ENCODE measurements at regions not wholly inside any gene's neighbourhood (a gene's known extent, or its start where the extent isn't known, plus 50 kb on each side); places are given as distances from the start of the nearest gene placed in this dataset.

DNA sequence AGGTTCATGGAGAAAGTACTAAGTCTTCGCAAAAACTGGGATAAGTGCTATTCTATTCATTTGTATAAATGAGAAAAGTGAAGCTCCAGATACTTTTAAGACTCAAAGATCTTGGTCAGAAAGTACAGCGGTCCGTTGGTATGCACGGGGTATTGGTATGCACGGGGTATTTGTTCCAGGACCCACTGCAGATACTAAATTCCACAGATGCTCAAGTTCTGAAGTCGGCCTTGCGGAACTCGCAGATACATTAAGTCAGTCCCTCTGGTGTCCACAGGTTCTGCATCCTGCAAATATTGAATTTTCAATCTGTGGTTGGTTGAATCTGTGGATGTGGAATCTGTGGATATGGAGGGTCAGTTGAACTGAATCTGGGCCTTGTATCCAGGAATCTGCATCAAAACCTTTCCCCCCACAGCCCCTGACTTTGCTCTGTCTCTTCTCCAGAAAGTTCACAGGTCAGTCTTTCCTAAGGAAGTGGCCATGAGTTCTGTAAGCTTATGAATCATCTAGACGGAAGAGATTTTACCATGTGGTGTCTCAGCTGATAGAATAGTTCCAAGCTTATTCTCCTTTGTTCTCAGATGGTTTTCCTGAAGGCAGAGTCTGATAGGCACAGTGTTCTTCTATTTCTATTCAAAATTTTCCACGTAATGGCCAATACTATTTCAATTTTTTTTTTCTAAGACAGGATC, 274.7 kb downstream of the NEDD1 start:
- no peak for DNase-seq (ENCODE audit: low spot score)

DNA sequence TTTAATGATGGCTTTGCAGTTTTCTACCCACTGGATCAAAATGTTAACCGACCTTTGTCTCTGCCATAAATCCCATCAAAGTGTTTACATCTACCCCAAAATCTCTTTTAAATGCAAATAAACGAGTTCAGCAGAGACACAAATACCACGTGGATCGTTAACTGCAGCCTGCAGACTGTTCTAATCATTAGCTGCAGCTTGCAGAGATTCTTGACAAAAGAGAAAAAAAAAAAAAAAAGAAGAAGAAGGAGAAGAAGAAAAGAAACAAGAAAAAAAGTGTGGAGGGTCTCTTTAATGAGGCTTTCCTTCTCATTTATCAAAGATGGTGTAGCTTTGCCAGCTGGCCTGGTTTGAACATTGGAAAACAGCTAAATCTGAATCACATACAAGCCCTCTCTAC, 275.7 kb downstream of the NEDD1 start:
- no peak for DNase-seq (ENCODE audit: low spot score)

DNA sequence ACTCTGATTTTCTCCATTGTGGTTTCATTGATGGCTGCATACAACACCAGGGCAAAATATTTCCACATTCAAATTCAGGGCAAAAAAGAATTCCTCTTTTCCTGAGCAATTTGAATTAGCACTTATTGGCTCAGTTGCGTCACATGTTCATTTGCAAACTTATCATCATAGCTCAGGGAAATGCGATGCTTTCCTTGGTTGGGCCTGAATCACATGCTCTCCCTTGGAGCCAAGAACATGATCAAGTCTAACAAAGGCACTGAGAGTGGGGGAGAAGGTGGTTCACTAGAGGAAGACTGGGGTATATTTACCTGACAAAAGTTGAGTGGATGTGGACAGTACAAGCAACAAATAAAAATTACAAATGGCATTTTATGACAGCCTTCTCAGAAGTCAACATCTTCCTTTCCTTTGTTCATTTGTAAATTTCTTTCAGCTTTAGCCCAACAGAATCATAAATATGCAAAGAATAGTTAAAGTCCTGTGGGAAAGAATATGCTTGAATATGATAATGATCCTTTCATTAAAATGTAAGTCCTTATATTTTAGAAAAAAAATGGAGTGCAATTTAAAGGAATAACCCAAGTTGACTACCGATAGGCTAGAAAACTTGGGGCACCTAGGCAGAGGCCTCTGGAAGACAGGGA, 277.2 kb downstream of the NEDD1 start:
- DNase-seq (ENCODE audit: low spot score): no peak

DNA sequence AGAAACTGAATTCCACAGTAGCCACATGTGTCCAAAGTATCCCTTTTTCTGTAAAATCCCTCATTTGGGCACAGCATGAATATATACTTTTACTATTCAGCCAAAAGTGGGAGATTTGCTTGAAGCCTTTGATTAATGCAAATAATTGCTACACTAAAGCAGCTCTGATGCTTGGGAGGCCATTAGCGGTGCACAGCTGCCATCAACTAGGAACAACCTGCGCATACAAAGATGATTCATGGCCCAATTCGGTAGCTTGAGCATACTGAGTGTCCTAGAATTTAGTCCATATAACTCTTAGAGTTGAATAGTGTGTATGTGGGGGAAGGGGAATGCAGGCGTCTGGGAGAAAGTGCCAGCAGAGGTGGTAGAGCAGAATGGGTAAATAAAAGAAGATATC, 277.0 kb upstream of the RMST start:
- DNase-seq (ENCODE audit: low spot score): no peak

DNA sequence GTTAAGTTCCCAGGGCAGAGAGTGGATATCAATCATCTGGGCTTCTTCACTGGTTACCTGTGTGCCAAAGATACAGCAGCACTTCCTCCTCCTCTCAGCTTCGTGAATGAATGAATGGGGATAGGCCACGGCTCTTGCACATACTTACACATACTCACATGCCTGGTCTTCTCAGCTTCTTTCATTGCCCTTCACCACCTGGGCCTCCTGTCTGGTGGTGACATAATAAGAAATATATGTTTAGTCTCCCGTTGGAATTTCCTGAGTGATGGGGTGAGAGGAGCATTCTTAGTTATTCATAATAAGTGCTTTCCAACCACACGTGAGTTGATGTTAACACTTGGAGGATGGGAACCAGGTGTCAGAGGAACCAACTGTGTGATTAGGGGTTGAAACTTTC, 268.1 kb upstream of the RMST start:
- DNase-seq (ENCODE audit: low spot score): no peak

DNA sequence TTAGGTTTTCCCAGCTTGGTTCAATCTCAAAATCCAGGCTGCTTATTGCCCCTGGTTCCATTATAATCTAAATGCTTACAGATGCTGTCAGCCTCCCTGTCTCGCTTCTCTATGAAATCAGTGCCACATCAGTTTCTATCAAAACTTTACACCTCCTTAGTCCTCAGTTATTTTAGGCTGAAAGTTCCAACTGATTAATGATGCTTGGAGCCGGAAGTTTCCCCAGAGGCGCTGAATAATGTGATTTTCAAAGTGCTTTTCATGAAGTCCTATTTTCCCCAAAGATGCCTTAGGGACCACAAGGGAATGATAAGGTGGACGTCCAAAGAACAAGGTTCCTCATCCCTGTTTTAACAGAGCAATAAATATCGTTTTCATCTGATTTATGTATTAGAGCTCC, 262.4 kb upstream of the RMST start:
- DNase-seq (ENCODE audit: low spot score): no peak

DNA sequence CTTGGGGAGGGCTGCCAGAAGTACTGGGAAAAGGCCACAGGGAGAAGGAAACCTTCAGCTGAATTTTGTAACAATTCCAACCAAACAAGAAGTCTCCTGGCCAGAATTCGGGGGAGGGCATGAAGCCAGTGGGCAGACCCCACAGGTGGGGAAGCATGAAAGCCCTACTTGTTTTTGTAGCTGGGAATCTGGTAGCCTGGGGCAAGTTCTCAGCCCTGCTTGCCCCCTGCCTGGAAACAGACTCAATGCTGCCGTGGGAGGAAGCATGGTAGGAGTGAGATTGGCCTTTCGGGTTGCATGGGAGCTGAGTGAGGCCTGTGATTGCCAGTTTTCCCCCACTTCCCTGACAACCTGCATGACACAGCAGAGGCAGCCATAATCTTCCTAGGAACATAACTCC, 259.2 kb upstream of the RMST start:
- DNase-seq (ENCODE audit: low spot score): no peak

DNA sequence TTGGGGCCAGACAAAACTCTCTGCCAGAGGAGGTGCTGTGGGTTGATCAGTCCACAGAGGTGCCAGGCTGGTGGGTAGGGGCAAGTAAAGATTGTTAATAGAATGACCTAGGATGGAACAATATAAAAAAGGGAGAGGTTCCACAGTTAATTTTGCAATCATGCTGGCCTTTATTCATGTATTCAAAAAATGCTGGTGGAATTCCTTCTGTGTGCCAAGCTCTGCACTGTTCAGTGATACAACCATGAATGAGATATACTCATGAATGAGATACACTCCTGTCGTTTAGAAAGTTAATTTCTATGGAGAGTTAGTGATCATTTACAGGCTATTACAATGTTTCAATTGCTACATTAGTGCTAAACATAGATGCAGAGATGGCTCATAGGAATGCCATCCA, 252.6 kb upstream of the RMST start:
- no peak for DNase-seq (ENCODE audit: low spot score)

DNA sequence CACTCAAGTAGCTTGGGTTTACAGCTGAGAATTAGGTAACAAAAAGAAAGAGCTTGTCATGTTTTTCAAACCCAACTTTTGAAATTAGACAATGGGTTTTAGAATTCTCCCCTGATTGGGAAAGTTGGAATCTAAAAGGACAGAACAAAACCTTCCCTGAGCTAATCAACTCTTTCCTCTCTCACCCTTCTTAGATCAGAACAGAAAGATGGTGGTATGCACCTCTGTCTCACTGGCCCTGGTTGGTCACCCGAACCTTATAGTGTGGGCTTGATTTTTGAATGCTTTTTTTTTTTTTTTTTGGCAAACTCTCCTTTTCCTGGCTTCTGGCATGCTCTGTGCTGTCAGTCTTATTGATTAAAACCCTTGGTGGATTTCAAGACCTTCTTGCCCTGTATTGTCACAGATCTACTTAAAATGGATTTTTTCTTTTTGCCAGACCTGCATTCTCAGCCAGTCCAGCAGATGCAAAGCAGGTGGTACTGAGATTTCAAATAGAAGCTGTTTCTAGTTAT, 251.1 kb upstream of the RMST start:
- no peak for DNase-seq (ENCODE audit: low spot score)

DNA sequence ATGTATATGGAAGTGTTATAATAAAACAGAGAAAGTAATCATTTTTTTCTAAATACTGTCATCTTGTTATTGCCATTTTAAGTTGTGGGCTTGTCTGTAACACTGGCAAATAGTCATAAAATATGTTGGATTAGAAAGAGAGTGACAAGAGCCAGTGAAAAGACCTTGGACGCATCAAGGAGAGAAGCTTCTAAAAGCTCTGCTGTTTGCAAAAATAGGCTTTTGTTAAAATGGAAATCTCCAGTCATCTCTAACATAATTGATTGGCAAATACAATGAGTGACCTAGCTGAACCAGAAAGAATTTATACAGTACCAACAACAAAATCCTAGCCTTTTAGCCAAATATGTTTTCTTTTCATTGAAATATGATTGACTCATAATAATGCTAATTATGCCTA, 245.8 kb upstream of the RMST start:
- DNase-seq (ENCODE audit: low spot score): no peak

DNA sequence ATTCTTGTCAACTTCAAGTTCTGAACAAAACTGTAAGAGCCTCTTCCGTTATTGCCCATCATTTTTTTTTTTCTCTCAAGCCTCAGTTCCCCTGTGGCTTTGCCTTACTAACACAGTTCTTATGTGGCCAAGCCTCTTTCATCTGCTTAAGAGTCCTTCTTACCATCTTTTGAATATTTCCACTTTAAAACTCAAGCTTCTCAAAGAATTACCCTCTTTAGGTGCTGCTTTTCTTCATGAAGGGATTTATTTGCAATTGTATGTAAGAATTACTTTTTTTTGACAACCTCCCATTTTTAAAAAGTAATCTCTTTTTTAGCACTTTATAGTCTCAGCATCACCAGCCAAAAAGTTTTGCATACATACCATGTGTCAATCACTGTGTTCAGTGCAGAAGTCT, 240.2 kb upstream of the RMST start:
- DNase-seq (ENCODE audit: low spot score): no peak

DNA sequence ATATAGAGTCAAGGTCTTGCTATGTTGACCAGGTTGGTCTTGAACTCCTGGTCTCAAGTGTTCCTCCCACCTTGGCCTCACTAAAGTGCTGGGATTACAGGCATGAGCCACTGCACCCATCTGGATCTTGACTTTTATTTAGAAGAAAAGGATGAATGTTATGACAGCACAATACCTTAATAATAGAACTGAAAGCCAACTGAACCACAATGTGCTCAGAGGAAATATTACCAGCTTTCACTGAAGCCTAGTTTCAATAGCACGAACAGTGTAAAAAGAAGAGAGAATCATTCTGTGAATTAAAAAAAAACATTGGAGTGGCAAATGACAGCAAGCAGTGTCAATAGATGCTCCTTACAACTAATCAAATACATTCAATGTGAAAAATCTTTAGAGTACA, 239.2 kb upstream of the RMST start:
- no peak for DNase-seq (ENCODE audit: low spot score)

DNA sequence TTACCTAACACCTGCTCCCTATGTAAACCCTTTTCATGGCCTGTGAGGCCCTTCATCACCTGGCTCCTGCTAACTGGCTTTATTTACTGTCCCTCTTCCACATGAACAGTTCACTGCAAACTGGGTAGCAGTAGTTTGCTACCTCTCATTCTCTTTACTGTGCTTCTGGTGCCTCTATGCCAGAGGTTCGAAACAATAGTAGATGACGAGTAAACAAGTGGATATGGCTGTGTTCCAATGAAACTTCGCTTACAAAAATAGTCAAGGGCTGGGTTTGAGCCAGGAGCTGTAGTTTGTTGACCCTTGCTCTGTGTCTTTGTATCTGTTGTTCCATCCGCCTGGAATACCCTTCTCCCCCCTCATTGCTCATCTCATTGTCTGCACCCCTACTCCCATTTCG, 233.6 kb upstream of the RMST start:
- DNase-seq (ENCODE audit: low spot score): no peak

DNA sequence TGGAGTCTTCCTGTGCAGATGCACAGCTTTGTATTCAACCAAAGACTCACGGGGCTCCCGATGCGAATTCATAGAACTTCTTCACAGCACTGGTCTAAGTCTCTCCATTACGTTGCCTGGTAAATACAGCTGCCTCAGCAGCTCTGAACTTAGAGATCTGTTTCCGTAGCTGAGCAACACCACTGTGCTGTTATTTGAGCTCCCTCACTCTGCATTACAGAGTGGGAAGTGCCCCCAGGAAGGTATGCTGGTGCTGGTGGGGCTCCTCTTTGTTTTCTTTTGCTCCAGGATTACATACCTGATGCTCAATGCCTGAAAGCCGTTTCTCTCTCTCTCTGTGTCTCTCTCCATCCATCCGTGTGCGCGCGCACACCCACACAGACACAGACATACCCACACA, 227.5 kb upstream of the RMST start:
- DNase-seq (ENCODE audit: low spot score): no peak

DNA sequence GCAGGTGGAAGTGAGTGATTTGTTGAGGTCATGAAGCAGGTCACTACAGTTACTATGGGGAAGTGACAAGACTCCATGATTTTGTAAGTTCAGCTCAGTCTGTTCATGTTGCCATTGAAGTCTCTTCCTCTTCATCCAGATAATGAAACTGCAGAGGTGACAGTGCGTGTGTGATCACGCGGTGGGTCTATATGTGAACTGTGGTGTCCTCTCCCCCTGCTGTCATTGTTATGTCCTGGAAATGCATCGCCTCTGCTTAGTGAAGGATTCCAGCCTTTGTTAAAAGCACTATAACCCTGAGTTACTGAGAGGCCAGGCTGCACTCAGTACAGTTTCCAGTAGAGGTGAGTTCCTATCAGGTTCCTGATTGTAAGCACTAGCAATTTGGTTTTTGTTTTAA, 216.2 kb upstream of the RMST start:
- DNase-seq (ENCODE audit: low spot score): no peak

DNA sequence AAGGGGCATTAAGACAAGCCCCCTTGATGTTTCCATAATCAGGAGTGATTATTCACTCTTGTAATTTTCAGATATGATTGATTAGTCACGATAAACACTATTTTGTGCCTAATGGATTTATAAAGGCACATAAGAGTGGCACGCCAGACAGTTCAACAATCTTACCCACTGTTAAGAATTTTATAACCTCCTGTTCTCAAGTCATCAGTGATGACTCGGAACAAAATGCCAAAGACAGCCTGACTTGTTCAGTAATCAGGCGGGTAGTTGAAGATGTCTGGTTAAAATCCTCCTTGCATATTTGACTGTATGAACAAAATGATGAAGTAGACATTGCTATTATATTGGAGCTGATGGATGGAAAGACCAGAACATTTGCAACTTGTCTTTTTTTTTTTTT, 212.1 kb upstream of the RMST start:
- DNase-seq (ENCODE audit: low spot score): no peak

DNA sequence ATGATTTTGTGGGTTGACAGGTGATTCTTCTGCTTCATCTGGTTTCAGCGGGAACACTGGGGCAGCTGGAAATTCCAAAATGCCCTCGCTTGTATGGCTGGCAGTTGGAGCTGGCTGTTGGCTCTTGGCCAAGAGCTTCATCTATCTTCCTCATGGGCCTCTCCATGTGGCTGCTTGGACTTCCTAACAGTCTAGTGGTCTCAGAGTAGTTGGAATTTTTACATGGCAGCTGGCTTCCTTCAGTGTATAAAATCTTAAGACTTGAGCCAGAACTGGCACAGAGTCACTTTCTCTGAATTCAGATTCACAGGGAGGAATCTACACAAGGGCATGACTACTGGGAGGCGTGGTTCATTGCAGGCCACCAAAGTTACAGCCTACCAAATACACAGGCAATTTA, 204.9 kb upstream of the RMST start:
- DNase-seq (ENCODE audit: low spot score): no peak

DNA sequence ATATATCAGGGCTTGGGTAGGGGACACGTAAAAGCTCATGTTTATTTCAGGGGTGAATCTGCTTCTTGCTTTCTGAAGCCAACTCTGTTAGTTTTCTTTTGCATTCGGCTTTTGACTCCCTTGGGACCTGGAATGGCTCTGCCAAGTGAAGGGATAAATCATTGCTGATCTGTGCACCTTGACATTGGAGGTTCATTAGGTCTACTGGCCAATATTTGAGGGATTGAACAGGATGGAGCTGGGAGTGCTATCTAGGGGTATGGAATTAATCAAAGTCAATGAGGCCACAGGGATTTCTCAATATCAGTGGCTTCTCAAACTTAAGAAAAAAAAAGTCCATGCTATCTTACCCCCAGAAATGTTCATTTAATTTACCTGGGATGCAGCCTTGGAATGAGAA, 203.5 kb upstream of the RMST start:
- DNase-seq (ENCODE audit: low spot score): no peak

DNA sequence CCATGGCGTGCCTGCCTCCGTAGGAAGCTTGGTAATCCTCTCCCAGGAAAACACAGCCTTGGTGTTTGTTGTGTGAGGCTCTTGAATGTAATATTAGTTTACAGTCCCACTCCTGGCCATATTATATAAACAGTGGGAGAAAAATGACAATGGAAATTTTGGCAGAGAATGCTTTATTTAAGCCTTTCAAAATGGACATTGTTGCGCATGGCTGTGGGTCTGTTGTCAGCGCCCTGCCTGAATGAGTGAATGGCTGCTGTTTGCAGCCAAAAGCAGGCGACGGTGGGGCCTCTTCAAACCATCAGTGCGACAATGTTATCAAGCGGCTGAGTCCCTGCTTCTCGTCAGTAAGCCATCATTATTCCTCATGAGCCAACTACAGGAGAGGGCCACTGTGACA, 201.8 kb upstream of the RMST start:
- DNase-seq (ENCODE audit: low spot score): no peak

DNA sequence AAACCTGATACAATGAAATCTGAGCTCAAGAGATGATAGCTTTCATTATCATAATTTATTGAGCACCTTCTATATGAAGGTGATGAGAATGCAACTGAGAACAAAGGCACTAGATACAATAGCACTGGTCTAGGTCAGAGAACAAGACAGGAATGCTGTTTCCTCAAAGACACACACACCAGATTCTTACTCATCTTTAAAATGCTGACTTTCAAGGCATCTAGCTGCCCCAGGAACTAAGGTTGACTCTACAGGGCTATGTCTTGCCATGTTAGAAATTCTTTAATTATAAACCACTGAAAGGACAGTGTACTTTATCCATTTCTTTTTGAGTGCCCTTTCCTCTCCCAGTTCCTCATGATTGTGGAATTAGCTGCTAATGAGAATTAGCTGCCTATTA, 195.4 kb upstream of the RMST start:
- DNase-seq (ENCODE audit: low spot score): no peak

DNA sequence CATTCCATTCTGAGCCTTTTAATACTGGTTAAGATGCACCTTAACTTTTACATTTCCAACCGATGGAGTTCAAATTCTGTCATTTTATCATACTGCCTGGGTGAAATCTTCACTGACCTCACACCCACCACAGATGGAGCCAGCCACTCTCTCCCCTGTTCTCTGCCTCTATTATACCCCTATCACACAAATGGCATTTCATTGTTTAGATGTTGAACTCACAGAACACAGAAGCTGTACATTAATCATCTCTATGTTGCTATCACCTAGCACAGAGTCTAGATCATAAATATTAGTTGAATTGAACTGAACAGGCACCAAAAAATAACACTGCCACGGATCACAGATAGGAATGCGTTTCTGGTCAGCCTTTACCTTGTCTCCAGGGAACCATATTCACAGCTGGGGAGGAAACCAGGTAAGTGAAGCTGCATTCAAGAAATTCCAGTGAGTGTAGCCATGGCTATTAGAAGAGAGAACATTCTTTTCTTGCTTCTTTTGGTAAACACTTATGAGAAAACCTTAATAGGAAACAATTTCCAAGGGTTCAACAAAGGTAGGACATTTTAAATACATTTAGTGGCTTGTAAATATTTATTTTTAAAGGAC, 194.9 kb upstream of the RMST start:
- DNase-seq (ENCODE audit: low spot score): no peak

DNA sequence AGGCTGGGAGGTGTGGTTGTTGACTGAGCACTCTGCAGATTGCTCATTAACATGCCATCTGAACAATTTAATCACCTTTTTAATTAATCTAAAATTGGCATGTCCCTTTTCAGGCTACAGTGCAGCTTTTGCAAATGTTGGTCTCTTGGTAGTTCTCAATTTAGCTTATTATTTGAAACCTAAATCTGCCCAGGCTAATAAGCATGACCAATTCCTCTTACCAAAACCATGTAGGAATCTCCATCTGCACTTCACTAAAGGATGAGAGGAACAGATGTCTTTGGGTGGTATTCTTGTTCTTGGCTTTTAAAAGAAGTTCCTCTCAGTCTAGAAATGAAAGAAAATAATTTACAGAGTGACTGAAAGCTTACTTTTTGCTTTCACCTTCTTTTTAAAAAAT, 190.1 kb upstream of the RMST start:
- no peak for DNase-seq (ENCODE audit: low spot score)

DNA sequence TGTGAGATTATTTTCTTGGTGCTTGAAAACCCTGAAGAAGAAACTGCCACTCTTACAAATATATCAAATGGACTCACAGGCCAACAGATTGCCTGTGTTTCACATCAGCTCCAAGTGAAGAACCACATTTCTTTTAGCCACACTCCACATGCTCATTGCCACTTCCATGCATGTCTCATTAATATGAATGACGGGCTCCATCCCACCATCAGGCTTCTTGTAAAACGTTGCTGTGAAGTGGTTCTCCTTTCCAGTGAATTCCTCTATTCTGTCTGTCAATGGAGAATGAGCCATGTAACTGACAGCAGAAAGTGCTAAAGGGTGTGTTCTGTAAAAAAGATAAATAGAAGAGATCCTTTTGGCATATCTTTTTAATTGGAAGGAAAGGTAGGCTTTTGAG, 188.2 kb upstream of the RMST start:
- DNase-seq (ENCODE audit: low spot score): no peak

DNA sequence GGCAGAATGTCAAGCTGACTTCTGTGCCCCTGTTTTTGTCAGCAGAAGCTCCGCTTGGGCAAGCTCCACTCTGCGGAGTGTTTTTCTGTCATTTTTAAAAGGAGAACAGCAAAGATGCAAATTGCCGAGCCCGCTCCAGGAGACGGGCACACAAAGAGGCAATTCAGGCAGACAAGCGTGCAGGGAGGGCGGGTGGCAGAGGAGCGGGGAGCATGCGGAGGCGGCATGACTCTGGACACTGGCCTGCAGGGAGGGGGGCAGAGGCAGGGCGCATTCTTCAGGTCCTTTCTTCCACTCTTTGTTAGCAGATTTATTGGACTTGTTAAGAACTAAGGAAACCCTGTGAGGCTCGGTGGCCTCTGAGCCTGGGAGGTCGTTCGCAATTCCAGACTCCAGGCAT, 187.3 kb upstream of the RMST start:
- no peak for DNase-seq (ENCODE audit: low spot score)

All from GM03348 (cell line).